H9 (cell line): ENCODE measurements at regions not wholly inside any gene's neighbourhood (a gene's known extent, or its start where the extent isn't known, plus 50 kb on each side); places are given as distances from the start of the nearest gene placed in this dataset.

Source experiments
- DNase-seq: peaks from one replicate; pipeline ENCODE4 v3.0.0-alpha.2; 2017
- H2AFZ ChIP-seq: one replicate; pipeline ENCODE4 v1.6.1; 2013; ENCODE audit warnings: mild to moderate bottlenecking, low read length, control low read depth, moderate library complexity
- H2AK5ac ChIP-seq: 2 replicates; pipeline ENCODE4 v1.6.1; 2013; ENCODE audit warnings: low read length, control low read depth, mixed read lengths; ENCODE audit not compliant: insufficient read length
- H2BK120ac ChIP-seq: one replicate; pipeline ENCODE4 v1.6.1; 2013; ENCODE audit warnings: low read depth, mild to moderate bottlenecking, low read length, control low read depth, inconsistent platforms; ENCODE audit not compliant: poor library complexity, severe bottlenecking
- H2BK12ac ChIP-seq: 2 replicates; pipeline ENCODE4 v1.6.1; 2013; ENCODE audit warnings: low read length, control low read depth, mixed read lengths, low read depth; ENCODE audit not compliant: insufficient read length
- H2BK15ac ChIP-seq: 2 replicates; pipeline ENCODE4 v1.6.1; 2013; ENCODE audit warnings: low read depth, low read length, control low read depth
- H2BK20ac ChIP-seq: one replicate; pipeline ENCODE4 v1.6.1; 2013; ENCODE audit warnings: low read depth, mild to moderate bottlenecking, low read length, control low read depth, inconsistent platforms; ENCODE audit not compliant: poor library complexity, severe bottlenecking
- H2BK5ac ChIP-seq: 2 replicates; pipeline ENCODE4 v1.6.1; 2013; ENCODE audit warnings: low read length, control low read depth, mixed read lengths; ENCODE audit not compliant: insufficient read length
- H3K14ac ChIP-seq: 2 replicates; pipeline ENCODE4 v1.6.1; 2013; ENCODE audit warnings: low read length, control low read depth; ENCODE audit not compliant: insufficient read depth
- H3K18ac ChIP-seq: 2 replicates; pipeline ENCODE4 v1.6.1; 2013; ENCODE audit warnings: low read depth, mild to moderate bottlenecking, mixed read lengths, low read length, control low read depth; ENCODE audit not compliant: insufficient read length
- H3K23ac ChIP-seq: 2 replicates; pipeline ENCODE4 v1.6.1; 2013; ENCODE audit warnings: low read length, control low read depth, mixed read lengths, low read depth; ENCODE audit not compliant: insufficient read length
- H3K23me2 ChIP-seq: 2 replicates; pipeline ENCODE4 v1.6.1; 2013; ENCODE audit warnings: low read depth, mild to moderate bottlenecking, mixed read lengths, low read length, control low read depth; ENCODE audit not compliant: insufficient read length, poor library complexity, severe bottlenecking
- H3K27ac ChIP-seq: 2 replicates; pipeline ENCODE4 v1.5.1; 2013; ENCODE audit warnings: low read length, control low read depth, mixed read lengths, low read depth; ENCODE audit not compliant: insufficient read length
- H3K27me3 ChIP-seq: 2 replicates; pipeline ENCODE4 v1.6.1; 2013; ENCODE audit warnings: low read length, control low read depth, inconsistent platforms; ENCODE audit not compliant: insufficient read depth
- H3K4ac ChIP-seq: 2 replicates; pipeline ENCODE4 v1.6.1; 2013; ENCODE audit warnings: low read depth, mild to moderate bottlenecking, control low read depth, inconsistent platforms, low read length, moderate library complexity
- H3K4me1 ChIP-seq: 2 replicates; pipeline ENCODE4 v1.6.1; 2013; ENCODE audit warnings: low read length, control low read depth, inconsistent platforms; ENCODE audit not compliant: insufficient read depth
- H3K4me2 ChIP-seq: 2 replicates; pipeline ENCODE4 v1.6.1; 2013; ENCODE audit warnings: low read length, control low read depth, mixed read lengths; ENCODE audit not compliant: insufficient read length, insufficient read depth
- H3K56ac ChIP-seq: 2 replicates; pipeline ENCODE4 v1.6.1; 2013; ENCODE audit warnings: low read depth, mild to moderate bottlenecking, mixed read lengths, low read length, control low read depth; ENCODE audit not compliant: insufficient read length
- H3K79me1 ChIP-seq: 2 replicates; pipeline ENCODE4 v1.6.1; 2013; ENCODE audit warnings: low read depth, mild to moderate bottlenecking, moderate library complexity, low read length, control low read depth, inconsistent platforms; ENCODE audit not compliant: insufficient read depth, poor library complexity, severe bottlenecking
- H3K79me2 ChIP-seq: 2 replicates; pipeline ENCODE4 v1.6.1; 2013; ENCODE audit warnings: low read length, control low read depth, inconsistent platforms; ENCODE audit not compliant: insufficient read depth
- H3K9ac ChIP-seq: 2 replicates; pipeline ENCODE4 v1.6.1; 2013; ENCODE audit warnings: low read length, control low read depth, mixed read lengths; ENCODE audit not compliant: insufficient read length; ENCODE audit errors: extremely low read depth
- H3K9me3 ChIP-seq: one replicate; pipeline ENCODE4 v1.6.1; 2013; ENCODE audit warnings: low read depth, low read length, inconsistent platforms; ENCODE audit not compliant: control insufficient read depth
- H3T11ph ChIP-seq: one replicate; pipeline ENCODE4 v1.6.1; 2013; ENCODE audit warnings: mild to moderate bottlenecking, low read length, control low read depth, inconsistent platforms
- H4K20me1 ChIP-seq: one replicate; pipeline ENCODE4 v1.6.1; 2013; ENCODE audit not compliant: control insufficient read depth, insufficient read length, insufficient read depth
- H4K5ac ChIP-seq: 2 replicates; pipeline ENCODE4 v1.6.1; 2013; ENCODE audit warnings: low read depth, mild to moderate bottlenecking, mixed read lengths, low read length, control low read depth; ENCODE audit not compliant: insufficient read length
- H4K8ac ChIP-seq: replicated peaks from 2 replicates; pipeline ENCODE4 v1.6.1; 2013; ENCODE audit warnings: low read length, control low read depth, mixed read lengths, low read depth; ENCODE audit not compliant: insufficient read length
- H4K91ac ChIP-seq: 2 replicates; pipeline ENCODE4 v1.6.1; 2013; ENCODE audit warnings: low read depth, mild to moderate bottlenecking, moderate library complexity, mixed read lengths, low read length, control low read depth; ENCODE audit not compliant: insufficient read length
- H3K27ac Mint-ChIP-seq, 3 experiments: 2 replicates in 2 of 3; 3 replicates in 1 of 3; pipeline ENCODE4 v1.8.0; 2020 to 2021; ENCODE audit warnings: mixed read lengths in 3 of 3, mild to moderate bottlenecking in 1 of 3, moderate library complexity in 1 of 3
- H3K27me3 Mint-ChIP-seq: 2 replicates; pipeline ENCODE4 v1.8.0; 2021; ENCODE audit warnings: low read depth, mild to moderate bottlenecking, moderate library complexity, mixed read lengths
- H3K36me3 Mint-ChIP-seq, 3 experiments: 2 replicates in 2 of 3; 3 replicates in 1 of 3; pipeline ENCODE4 v1.8.0; 2020 to 2021; ENCODE audit warnings: low read depth in 3 of 3, mixed read lengths in 3 of 3; ENCODE audit not compliant: insufficient read depth in 1 of 3
- H3K4me1 Mint-ChIP-seq, 2 experiments: 2 replicates each; pipeline ENCODE4 v1.8.0; 2020; ENCODE audit warnings: mixed read lengths in 2 of 2
- H3K4me3 Mint-ChIP-seq, 2 experiments: 2 replicates in 1 of 2; 3 replicates in 1 of 2; pipeline ENCODE4 v1.8.0; 2020 to 2021; ENCODE audit warnings: mild to moderate bottlenecking in 2 of 2, mixed read lengths in 2 of 2, moderate library complexity in 1 of 2
- H3K9me3 Mint-ChIP-seq, 2 experiments: 2 replicates in 1 of 2; 3 replicates in 1 of 2; pipeline ENCODE4 v1.8.0; 2020; ENCODE audit warnings: mild to moderate bottlenecking in 2 of 2, mixed read lengths in 2 of 2, moderate library complexity in 1 of 2
- CTCF ChIP-seq: fragments of 200-600 bp; sonication (generic); conservative IDR thresholded peaks from 3 replicates; pipeline ENCODE4 v1.8.0; 2021; ENCODE audit warnings: antibody characterized with exemption, mild to moderate bottlenecking
- WGBS: extraction: QIAGEN DNeasy Blood & Tissue Kit; methylation state at CpG from one replicate; pipeline ENCODE4 v1.1.7; 2013; ENCODE audit warnings: missing lambda C conversion rate, low lambda C conversion rate, mixed read lengths; ENCODE audit not compliant: insufficient read length; ENCODE audit errors: extremely low coverage; 5-methylcytosine and 5-hydroxymethylcytosine counted together

- Mint-ChIP-seq H3K4me3 (no peak overlapping the region), H3K36me3 (no peaks in the 10 kb centered on the region; a peak in 1 of 7 replicates), H3K27ac (no peak overlapping the region), H3K9me3 (no peaks in the 10 kb centered on the region; a peak in 1 of 5 replicates), H3K4me1 (peaks cover 10 to 14% of the 10 kb centered on the region in 2 experiments), H3K27me3 (peaks cover 25% of the 10 kb centered on the region)
- H3K9ac ChIP-seq: no peak overlapping the region
- no peak overlapping the region for H3K4me2 ChIP-seq
- no peaks in the 10 kb centered on the region for H3K23me2 ChIP-seq
- no peak overlapping the region for H3T11ph ChIP-seq
- no peak overlapping the region for H2BK15ac ChIP-seq
- no peak overlapping the region for H4K91ac ChIP-seq
- H2BK120ac ChIP-seq: no peak overlapping the region
- no CpG with 5 or more reads among the region's 10 CpGs for WGBS
- no peak overlapping the region for H2BK12ac ChIP-seq
- no peak overlapping the region for H3K27ac ChIP-seq
- no peak overlapping the region for H2BK20ac ChIP-seq
- H3K4me1 ChIP-seq: no peaks in the 10 kb centered on the region; the same call in 1 of the 2 replicates
- no peak overlapping the region for H4K5ac ChIP-seq
- no peaks in the 10 kb centered on the region for H4K20me1 ChIP-seq
- no peak overlapping the region for H2AFZ ChIP-seq
- no peaks in the 10 kb centered on the region for H3K9me3 ChIP-seq
- H3K27me3 ChIP-seq: no peaks in the 10 kb centered on the region
- H3K56ac ChIP-seq: no peak overlapping the region
- no peak overlapping the region for H3K14ac ChIP-seq
- TF ChIP-seq CTCF: peak; percentile 62
- no peak overlapping the region for H3K23ac ChIP-seq
- H2BK5ac ChIP-seq: no peak overlapping the region
- no peaks in the 10 kb centered on the region for H3K79me1 ChIP-seq
- no peak overlapping the region for H4K8ac ChIP-seq
- no peak overlapping the region for H3K18ac ChIP-seq
- H3K4ac ChIP-seq: no peak overlapping the region
- no peaks in the 10 kb centered on the region for H3K79me2 ChIP-seq
- DNase-seq: peak; percentile 31
- H2AK5ac ChIP-seq: no peak overlapping the region
These were observed 394.0 kb downstream of the NPHP4 start for GRCh38 chr1:5597991-5598823.
